ENCODE measurements at regions not wholly inside any gene's neighbourhood (a gene's known extent, or its start where the extent isn't known, plus 50 kb on each side); places are given as distances from the start of the nearest gene placed in this dataset.

DNA sequence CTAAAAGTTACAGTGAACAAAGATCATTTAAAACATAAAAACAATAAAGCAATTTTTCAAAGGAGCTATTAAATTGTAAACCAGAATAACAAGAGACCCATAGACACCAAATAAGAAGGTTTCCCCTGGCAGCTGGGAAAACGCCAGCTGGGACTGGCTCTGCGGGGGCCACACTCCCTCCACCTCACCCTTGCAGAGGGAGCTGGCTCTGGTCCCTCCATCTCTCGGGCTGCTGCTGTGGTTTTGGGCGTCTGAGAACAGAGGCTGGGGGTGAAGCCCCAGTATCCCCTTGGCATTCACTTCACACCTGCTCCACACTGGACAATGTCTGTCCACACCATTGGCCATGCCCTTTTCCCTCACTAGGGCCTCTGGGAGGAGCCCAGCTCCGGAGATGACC, 62.1 kb upstream of the OTOS start:
- no peak for TF ChIP-seq EZH2phosphoT487 (IDR thresholded peaks at IDR 0.05; ENCODE audit: borderline replicate concordance, low read length)
- TF ChIP-seq, protein P1, sequence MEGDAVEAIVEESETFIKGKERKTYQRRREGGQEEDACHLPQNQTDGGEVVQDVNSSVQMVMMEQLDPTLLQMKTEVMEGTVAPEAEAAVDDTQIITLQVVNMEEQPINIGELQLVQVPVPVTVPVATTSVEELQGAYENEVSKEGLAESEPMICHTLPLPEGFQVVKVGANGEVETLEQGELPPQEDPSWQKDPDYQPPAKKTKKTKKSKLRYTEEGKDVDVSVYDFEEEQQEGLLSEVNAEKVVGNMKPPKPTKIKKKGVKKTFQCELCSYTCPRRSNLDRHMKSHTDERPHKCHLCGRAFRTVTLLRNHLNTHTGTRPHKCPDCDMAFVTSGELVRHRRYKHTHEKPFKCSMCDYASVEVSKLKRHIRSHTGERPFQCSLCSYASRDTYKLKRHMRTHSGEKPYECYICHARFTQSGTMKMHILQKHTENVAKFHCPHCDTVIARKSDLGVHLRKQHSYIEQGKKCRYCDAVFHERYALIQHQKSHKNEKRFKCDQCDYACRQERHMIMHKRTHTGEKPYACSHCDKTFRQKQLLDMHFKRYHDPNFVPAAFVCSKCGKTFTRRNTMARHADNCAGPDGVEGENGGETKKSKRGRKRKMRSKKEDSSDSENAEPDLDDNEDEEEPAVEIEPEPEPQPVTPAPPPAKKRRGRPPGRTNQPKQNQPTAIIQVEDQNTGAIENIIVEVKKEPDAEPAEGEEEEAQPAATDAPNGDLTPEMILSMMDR (IDR thresholded peaks at IDR 0.05; ENCODE audit: low read depth, low read length, poor library complexity, severe bottlenecking): no peak
- no peak overlapping the region for H3K4me3 ChIP-seq (ENCODE audit: low read length)
- no peaks in the 10 kb centered on the region for H3K27me3 ChIP-seq (ENCODE audit: control insufficient read depth, low read length)
- no peaks in the 10 kb centered on the region for H3F3A ChIP-seq (ENCODE audit: control insufficient read depth, insufficient read depth)
- no peak overlapping the region for H3K4me2 ChIP-seq (ENCODE audit: low read length)
- H3K9me2 ChIP-seq (replicated peaks; ENCODE audit: control insufficient read depth, low read length): no peaks in the 10 kb centered on the region
- H3K79me2 ChIP-seq (ENCODE audit: control insufficient read depth, low read length): no peaks in the 10 kb centered on the region
- no peaks in the 10 kb centered on the region for H3K4me1 ChIP-seq (ENCODE audit: control insufficient read depth, low read length)
- no peaks in the 10 kb centered on the region for H3K36me3 ChIP-seq (ENCODE audit: control insufficient read depth, low read length)
- H4K20me1 ChIP-seq (ENCODE audit: control insufficient read depth, insufficient read depth, low read depth, low read length): no peaks in the 10 kb centered on the region
- H3K27ac ChIP-seq (ENCODE audit: low read depth, low read length): no peak overlapping the region
- H3K9me3 ChIP-seq (ENCODE audit: control insufficient read depth, insufficient read depth, low read length): no peaks in the 10 kb centered on the region

DNA sequence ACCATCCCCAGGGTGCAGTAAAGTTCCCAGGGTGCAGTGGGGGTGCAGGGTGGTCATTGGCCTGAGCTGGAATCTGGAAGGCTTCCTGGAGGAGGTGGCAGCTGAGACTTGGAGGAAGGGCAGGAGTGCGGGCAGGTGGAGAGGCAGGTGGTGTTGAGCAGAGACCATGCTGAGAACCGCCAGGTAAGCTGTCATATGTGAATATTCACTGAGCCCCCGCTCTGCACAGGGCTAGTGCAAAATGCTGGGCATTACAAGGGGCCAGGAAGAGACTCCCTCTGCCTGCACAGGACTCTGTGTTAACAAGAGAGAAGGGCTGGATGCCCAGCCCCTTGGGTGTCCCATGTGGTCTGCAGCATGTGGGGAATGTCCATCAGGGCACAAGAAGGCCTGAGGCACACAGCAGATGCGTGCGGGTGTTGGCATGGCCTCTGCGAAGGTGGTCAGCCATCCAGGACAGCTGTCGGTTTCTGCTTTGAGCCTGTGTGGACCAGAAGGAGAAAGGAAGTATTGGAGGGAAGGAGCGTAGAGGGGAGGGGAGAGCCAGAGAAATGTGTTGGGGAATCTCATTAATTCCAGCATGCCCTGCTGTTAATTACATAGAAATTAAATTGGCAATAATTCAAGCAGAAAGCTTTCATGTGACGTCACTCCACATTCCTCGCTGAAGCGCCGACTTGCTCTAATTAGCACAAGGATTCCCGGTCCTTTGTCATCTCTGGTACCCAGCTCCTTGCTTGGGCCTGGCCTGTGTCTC, 62.8 kb upstream of the OTOS start:
- no peaks in the 10 kb centered on the region for H3K9me3 ChIP-seq (ENCODE audit: control insufficient read depth, insufficient read depth, low read length)
- TF ChIP-seq, protein P1 (IDR thresholded peaks at IDR 0.05; ENCODE audit: low read depth, low read length, poor library complexity, severe bottlenecking): no peak
- TF ChIP-seq EZH2phosphoT487 (IDR thresholded peaks at IDR 0.05; ENCODE audit: borderline replicate concordance, low read length): no peak
- H3K79me2 ChIP-seq (ENCODE audit: control insufficient read depth, low read length): no peaks in the 10 kb centered on the region
- no peaks in the 10 kb centered on the region for H3K9me2 ChIP-seq (replicated peaks; ENCODE audit: control insufficient read depth, low read length)
- H3K4me3 ChIP-seq (ENCODE audit: low read length): no peak overlapping the region
- no peaks in the 10 kb centered on the region for H3K36me3 ChIP-seq (ENCODE audit: control insufficient read depth, low read length)
- H3K27ac ChIP-seq (ENCODE audit: low read depth, low read length): no peak overlapping the region
- no peaks in the 10 kb centered on the region for H3K4me1 ChIP-seq (ENCODE audit: control insufficient read depth, low read length)
- no peaks in the 10 kb centered on the region for H3K27me3 ChIP-seq (ENCODE audit: control insufficient read depth, low read length)
- no peaks in the 10 kb centered on the region for H3F3A ChIP-seq (ENCODE audit: control insufficient read depth, insufficient read depth)
- no peak overlapping the region for H3K4me2 ChIP-seq (ENCODE audit: low read length)
- no peaks in the 10 kb centered on the region for H4K20me1 ChIP-seq (ENCODE audit: control insufficient read depth, insufficient read depth, low read depth, low read length)

DNA sequence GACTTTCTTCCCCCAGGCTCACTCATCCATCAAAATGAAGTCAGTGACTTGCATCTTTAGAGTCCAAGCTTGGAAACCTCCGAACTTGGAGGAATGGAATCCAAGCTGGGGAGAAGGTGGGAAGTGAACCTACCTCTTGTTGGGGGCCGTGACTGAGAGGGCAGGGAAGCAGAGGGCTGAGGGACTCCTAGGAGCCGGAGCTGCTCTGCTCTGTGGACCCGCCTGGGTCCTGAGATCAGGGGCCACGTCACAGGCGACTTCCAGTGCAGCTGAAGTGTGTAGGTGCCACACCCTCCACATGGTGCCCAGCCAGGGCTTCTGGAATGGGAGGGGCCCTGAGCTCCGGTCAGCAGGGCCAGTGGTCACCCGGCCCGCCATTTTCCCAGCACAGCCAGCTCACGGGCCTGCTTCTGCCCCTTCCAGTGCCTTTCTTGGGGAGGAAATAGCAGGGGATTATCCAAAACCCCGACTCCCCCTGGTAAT, 63.4 kb upstream of the OTOS start:
- no peaks in the 10 kb centered on the region for H3K79me2 ChIP-seq (ENCODE audit: control insufficient read depth, low read length)
- no peak overlapping the region for H3K4me2 ChIP-seq (ENCODE audit: low read length)
- H3K9me3 ChIP-seq (ENCODE audit: control insufficient read depth, insufficient read depth, low read length): no peaks in the 10 kb centered on the region
- no peaks in the 10 kb centered on the region for H3F3A ChIP-seq (ENCODE audit: control insufficient read depth, insufficient read depth)
- TF ChIP-seq, protein P1 (IDR thresholded peaks at IDR 0.05; ENCODE audit: low read depth, low read length, poor library complexity, severe bottlenecking): no peak
- TF ChIP-seq EZH2phosphoT487 (IDR thresholded peaks at IDR 0.05; ENCODE audit: borderline replicate concordance, low read length): no peak
- no peaks in the 10 kb centered on the region for H3K4me1 ChIP-seq (ENCODE audit: control insufficient read depth, low read length)
- no peak overlapping the region for H3K27ac ChIP-seq (ENCODE audit: low read depth, low read length)
- no peaks in the 10 kb centered on the region for H3K9me2 ChIP-seq (replicated peaks; ENCODE audit: control insufficient read depth, low read length)
- H3K27me3 ChIP-seq (ENCODE audit: control insufficient read depth, low read length): no peaks in the 10 kb centered on the region
- H3K36me3 ChIP-seq (ENCODE audit: control insufficient read depth, low read length): no peaks in the 10 kb centered on the region
- H3K4me3 ChIP-seq (ENCODE audit: low read length): no peak overlapping the region
- H4K20me1 ChIP-seq (ENCODE audit: control insufficient read depth, insufficient read depth, low read depth, low read length): no peaks in the 10 kb centered on the region

Measured in DOHH2 (cell line).